Stimulated activated CD4-positive, alpha-beta T cell treated with anti-CD3 and anti-CD28 coated beads, Interleukin-15, amount 100 ng/mL, for 24 hours (primary cell): ENCODE measurements at regions not wholly inside any gene's neighbourhood (a gene's known extent, or its start where the extent isn't known, plus 50 kb on each side); places are given as distances from the start of the nearest gene placed in this dataset.

Experiments
- DNase-seq: peaks from one replicate; pipeline ENCODE4 v3.0.0-alpha.2; 2020

DNA sequence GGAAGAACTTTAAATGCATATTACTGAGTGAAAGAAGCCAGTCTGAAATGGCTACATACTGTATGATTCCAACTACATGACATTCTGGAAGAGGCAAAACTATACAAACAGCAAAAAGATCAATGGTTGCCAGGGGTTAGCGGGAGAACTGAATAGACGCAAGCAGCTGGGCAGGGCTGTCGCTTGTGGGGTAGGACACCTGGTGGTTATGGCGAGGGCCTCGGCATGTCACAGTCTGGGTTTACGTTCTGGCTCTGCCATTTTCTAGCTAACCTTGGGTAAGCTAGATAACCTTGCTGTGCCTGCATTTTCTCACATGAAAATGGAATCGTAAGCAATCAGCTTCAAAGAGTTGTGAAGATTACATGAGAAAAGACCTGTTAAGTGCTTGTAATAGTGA is 55.2 kb upstream of the SYT13 start:
- no peak for DNase-seq

DNA sequence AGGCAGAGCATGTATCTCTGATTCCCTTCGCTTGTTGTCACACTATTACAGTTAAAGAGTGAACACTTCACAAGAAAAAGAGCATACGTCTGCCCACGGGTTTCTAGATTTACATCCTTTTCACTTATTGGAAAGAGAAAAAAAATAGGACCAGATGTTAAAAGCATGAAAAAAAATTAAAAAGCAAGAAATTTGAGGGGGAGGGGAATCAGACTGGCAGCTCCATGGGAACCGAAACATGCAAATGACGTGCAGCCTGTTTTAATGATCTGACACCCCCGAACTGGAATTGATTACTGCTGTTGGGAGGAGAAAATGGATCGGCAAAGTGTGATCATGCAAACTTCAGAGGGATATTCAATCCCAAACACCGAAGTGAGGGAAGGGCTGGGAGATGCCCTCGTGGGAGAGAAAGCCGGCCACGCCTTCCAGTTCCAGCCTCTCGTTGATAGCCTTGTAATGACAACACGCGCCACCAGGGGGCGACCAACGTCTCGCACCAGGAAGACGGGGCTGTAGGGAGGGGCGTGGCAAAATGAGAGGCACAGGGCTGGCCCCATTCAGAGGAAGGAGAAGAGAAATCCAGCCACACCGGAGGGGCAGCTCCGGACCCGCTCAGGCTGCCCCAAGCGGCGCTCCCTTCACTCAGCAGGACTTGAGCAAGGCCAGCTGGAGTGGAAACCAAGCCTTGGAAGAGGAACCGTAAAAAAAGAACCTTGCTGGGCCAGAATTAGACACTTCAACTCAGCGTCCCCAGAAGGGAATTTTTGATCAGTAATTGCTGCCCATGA is 53.8 kb upstream of the SYT13 start:
- peak; percentile 96 for DNase-seq

DNA sequence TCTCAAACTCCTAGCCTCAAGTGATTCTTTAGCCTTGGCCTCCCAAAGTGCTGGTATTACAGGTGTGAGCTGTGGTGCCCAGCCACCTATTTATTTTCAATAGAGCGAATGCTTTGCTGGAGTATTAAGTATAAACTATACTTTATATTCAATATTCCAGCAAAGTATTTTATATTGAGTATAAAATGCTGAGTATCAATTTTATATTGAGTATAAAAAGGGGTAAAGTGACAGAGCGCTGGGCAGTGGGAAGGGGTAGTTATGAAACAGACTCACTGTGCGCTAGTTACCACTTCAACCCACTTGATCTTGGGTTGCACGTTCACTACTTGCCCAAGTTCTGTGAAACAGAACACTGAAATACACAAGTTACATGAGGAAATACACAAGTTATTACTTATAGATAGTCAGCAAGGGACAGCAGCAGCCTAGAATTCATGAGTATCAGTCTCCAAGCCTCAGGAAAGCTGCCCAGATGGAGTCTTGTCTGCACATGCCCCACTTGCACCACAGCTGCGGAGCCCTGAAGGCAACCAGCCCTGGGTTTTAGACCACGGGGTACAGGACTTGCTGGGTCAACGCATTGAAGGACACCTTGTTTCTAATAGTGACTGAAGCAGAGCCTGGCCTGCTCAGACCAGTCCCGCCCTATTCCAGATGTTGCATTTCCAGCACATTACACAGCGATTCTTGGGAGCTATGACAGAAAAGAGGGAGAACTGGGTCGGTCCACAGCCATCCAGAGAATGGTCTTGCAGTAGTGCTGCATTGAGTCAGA is 51.6 kb upstream of the SYT13 start:
- DNase-seq: no peak

DNA sequence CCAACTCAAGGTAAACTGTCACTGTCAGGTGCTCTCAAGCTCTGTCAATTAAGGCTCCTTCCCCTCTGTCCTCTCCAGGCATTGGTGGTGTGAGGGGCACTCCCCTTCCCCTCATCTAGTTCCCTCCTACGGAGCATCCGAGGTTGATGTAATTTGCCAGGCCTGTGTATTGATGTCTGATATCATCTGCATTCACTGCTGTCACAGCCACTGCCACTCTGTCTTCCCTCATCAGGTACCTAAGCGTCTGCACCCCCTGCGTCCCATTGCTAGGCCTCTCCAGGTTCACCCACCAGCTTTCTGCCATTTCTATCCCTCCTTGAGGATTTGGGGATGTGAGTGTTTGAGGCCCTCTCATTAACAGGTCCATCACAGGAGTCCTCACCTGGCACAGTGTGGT is 50.0 kb upstream of the SYT13 start:
- DNase-seq: no peak
